H1 (cell line): ENCODE measurements at regions not wholly inside any gene's neighbourhood (a gene's known extent, or its start where the extent isn't known, plus 50 kb on each side); places are given as distances from the start of the nearest gene placed in this dataset.

Source experiments
- CTCF ChIA-PET: fragments of 300-600 bp; sonication (Branson Sonifier 250); formaldehyde crosslinking; loops from one replicate; lab custom pipeline; 2021; ENCODE audit not compliant: partially characterized antibody; lab: Charles Lee
- POLR2A ChIA-PET: fragments of 300-600 bp; sonication (Branson Sonifier 250); formaldehyde crosslinking; loops from one replicate; lab custom pipeline; 2021; ENCODE audit warnings: inconsistent platforms; ENCODE audit not compliant: partially characterized antibody; lab: Charles Lee
- DNase-seq, 2 experiments: peaks; one replicate each; pipeline versions ENCODE4 v3.0.0 to v3.0.0-alpha.2; 2010 to 2022; ENCODE audit warnings: low spot score in 2 of 2, low read depth in 1 of 2, mixed read lengths in 1 of 2
- FAIRE-seq: peaks from 2 replicates; lab custom pipeline; 2011; peaks lifted over from hg19 to GRCh38; lab: Jason Lieb, UNC
- H2AFZ ChIP-seq: 2 replicates; pipeline ENCODE4 v1.8.1; 2012; ENCODE audit warnings: low read length, inconsistent platforms
- H2AK5ac ChIP-seq: 2 replicates; pipeline ENCODE4 v1.6.1; 2013; ENCODE audit warnings: low read depth, low read length
- H2BK120ac ChIP-seq: replicated peaks from 2 replicates; pipeline ENCODE3; 2013; ENCODE audit warnings: low read depth, low read length, inconsistent platforms
- H2BK12ac ChIP-seq: 2 replicates; pipeline ENCODE4 v1.6.1; 2013; ENCODE audit warnings: low read depth, low read length
- H2BK15ac ChIP-seq: 2 replicates; pipeline ENCODE4 v1.6.1; 2013; ENCODE audit warnings: low read length
- H2BK20ac ChIP-seq: 2 replicates; pipeline ENCODE4 v1.6.1; 2013; ENCODE audit warnings: low read length
- H2BK5ac ChIP-seq: 2 replicates; pipeline ENCODE4 v1.6.1; 2013; ENCODE audit warnings: low read depth, low read length
- H3K14ac ChIP-seq: 2 replicates; pipeline ENCODE4 v1.6.1; 2013; ENCODE audit warnings: inconsistent platforms; ENCODE audit not compliant: insufficient read length
- H3K18ac ChIP-seq: 2 replicates; pipeline ENCODE4 v1.6.1; 2013; ENCODE audit warnings: low read length; ENCODE audit errors: extremely low read depth
- H3K23ac ChIP-seq: 2 replicates; pipeline ENCODE4 v1.6.1; 2013; ENCODE audit warnings: inconsistent platforms; ENCODE audit not compliant: insufficient read length
- H3K23me2 ChIP-seq: 2 replicates; pipeline ENCODE4 v1.6.1; 2013; ENCODE audit warnings: low read depth, low read length
- H3K27ac ChIP-seq: 2 replicates; pipeline ENCODE4 v1.6.1; 2011; ENCODE audit warnings: low read depth, low read length, inconsistent platforms
- H3K27me3 ChIP-seq, 4 experiments: replicated peaks in 1 of 4; 1 replicate in 1 of 4; 2 replicates in 3 of 4; pipeline versions ENCODE4 v1.6.1 to v1.8.1; 2011 to 2013; ENCODE audit warnings: low read length in 3 of 4, mild to moderate bottlenecking in 3 of 4, inconsistent platforms in 2 of 4, mixed read lengths in 2 of 4, moderate library complexity in 1 of 4; ENCODE audit not compliant: control insufficient read depth in 3 of 4, insufficient read depth in 3 of 4; ENCODE audit errors: extremely low read depth in 1 of 4
- H3K36me3 ChIP-seq, 4 experiments: 2 replicates each; pipeline versions ENCODE4 v1.6.1 to v1.8.1; 2011 to 2013; ENCODE audit warnings: mild to moderate bottlenecking in 4 of 4, low read length in 3 of 4, moderate library complexity in 2 of 4, control low read depth in 1 of 4, inconsistent platforms in 1 of 4; ENCODE audit not compliant: insufficient read depth in 4 of 4, control insufficient read depth in 2 of 4
- H3K4ac ChIP-seq: replicated peaks from 2 replicates; pipeline ENCODE3; 2013; ENCODE audit warnings: low read length, low read depth, mixed read lengths, inconsistent platforms; ENCODE audit not compliant: insufficient read length
- H3K4me1 ChIP-seq, 4 experiments: replicated peaks in 1 of 4; 1 replicate in 1 of 4; 2 replicates in 3 of 4; pipeline versions ENCODE4 v1.6.1 to v1.8.1; 2011 to 2013; ENCODE audit warnings: low read length in 3 of 4, inconsistent platforms in 2 of 4, mixed read lengths in 1 of 4; ENCODE audit not compliant: insufficient read depth in 4 of 4, control insufficient read depth in 3 of 4
- H3K4me2 ChIP-seq, 2 experiments: 2 replicates each; pipeline versions ENCODE4 v1.6.1 to v1.8.1; 2011 to 2013; ENCODE audit warnings: low read depth in 2 of 2, low read length in 2 of 2, control low read depth in 1 of 2, inconsistent platforms in 1 of 2, mild to moderate bottlenecking in 1 of 2; ENCODE audit not compliant: insufficient read depth in 1 of 2
- H3K4me3 ChIP-seq, 4 experiments: fragments of 200-600, 300-600 bp in 1 of 4; sonication (generic), shearing (Covaris generic), sonication (Bioruptor Twin) in 1 of 4; 2 replicates each; pipeline versions ENCODE4 v1.5.1 to v1.8.1; 2011 to 2016; ENCODE audit warnings: low read length in 4 of 4, low read depth in 3 of 4, control low read depth in 2 of 4, inconsistent platforms in 2 of 4, mild to moderate bottlenecking in 2 of 4, mixed read lengths in 1 of 4, moderate library complexity in 1 of 4; ENCODE audit not compliant: insufficient read depth in 2 of 4; ENCODE audit errors: extremely low read depth in 1 of 4
- H3K56ac ChIP-seq: replicated peaks from 2 replicates; pipeline ENCODE3; 2013; ENCODE audit warnings: low read depth, mild to moderate bottlenecking, mixed read lengths, low read length, inconsistent platforms; ENCODE audit not compliant: insufficient read length
- H3K79me1 ChIP-seq: 2 replicates; pipeline ENCODE4 v1.6.1; 2013; ENCODE audit warnings: low read depth, low read length, control low read depth
- H3K79me2 ChIP-seq, 2 experiments: 2 replicates each; pipeline versions ENCODE4 v1.6.1 to v1.8.1; 2012 to 2013; ENCODE audit warnings: low read length in 2 of 2, mild to moderate bottlenecking in 2 of 2, inconsistent platforms in 1 of 2; ENCODE audit not compliant: insufficient read depth in 2 of 2, control insufficient read depth in 1 of 2
- H3K9ac ChIP-seq, 4 experiments: replicated peaks in 1 of 4; 1 replicate in 1 of 4; 2 replicates in 3 of 4; pipeline versions ENCODE4 v1.6.1 to v1.8.1; 2011 to 2013; ENCODE audit warnings: low read depth in 3 of 4, low read length in 3 of 4, control low read depth in 2 of 4, mild to moderate bottlenecking in 2 of 4, moderate library complexity in 2 of 4, inconsistent platforms in 1 of 4; ENCODE audit errors: extremely low read depth in 1 of 4
- H3K9me3 ChIP-seq, 2 experiments: 2 replicates each; pipeline versions ENCODE4 v1.6.1 to v1.8.1; 2012 to 2013; ENCODE audit warnings: mild to moderate bottlenecking in 2 of 2, moderate library complexity in 2 of 2, control low read depth in 1 of 2, inconsistent platforms in 1 of 2, low read depth in 1 of 2, low read length in 1 of 2, mixed read lengths in 1 of 2; ENCODE audit not compliant: insufficient read depth in 2 of 2
- H4K20me1 ChIP-seq, 2 experiments: replicated peaks in 1 of 2; 2 replicates each; pipeline versions ENCODE3 to v1.8.1; 2011 to 2013; ENCODE audit warnings: inconsistent platforms in 2 of 2, low read length in 2 of 2, mild to moderate bottlenecking in 1 of 2; ENCODE audit not compliant: insufficient read depth in 2 of 2, control insufficient read depth in 1 of 2
- H4K5ac ChIP-seq: 2 replicates; pipeline ENCODE4 v1.6.1; 2013; ENCODE audit warnings: low read length, low read depth, mixed read lengths, inconsistent platforms; ENCODE audit not compliant: insufficient read length
- H4K8ac ChIP-seq: 2 replicates; pipeline ENCODE4 v1.8.0; 2013; ENCODE audit warnings: mild to moderate bottlenecking, moderate library complexity, low read length, inconsistent platforms; ENCODE audit not compliant: insufficient read depth; ENCODE audit errors: extremely low read depth
- H4K91ac ChIP-seq: replicated peaks from 2 replicates; pipeline ENCODE3; 2013; ENCODE audit warnings: low read length, mixed read lengths, inconsistent platforms; ENCODE audit not compliant: insufficient read length
- ATF2 ChIP-seq: IDR thresholded peaks from 2 replicates; pipeline ENCODE4 v1.6.1; 2012; ENCODE audit warnings: low read length, inconsistent platforms
- BCL11A ChIP-seq, 2 experiments: IDR thresholded peaks; one replicate each; pipeline ENCODE4 v1.6.1; 2011; ENCODE audit warnings: low read depth in 2 of 2, low read length in 2 of 2, mild to moderate bottlenecking in 2 of 2
- EP300 ChIP-seq, 2 experiments: IDR thresholded peaks; 1 replicate in 1 of 2; 2 replicates in 1 of 2; pipeline ENCODE4 v1.6.1; 2011 to 2012; ENCODE audit warnings: low read depth in 2 of 2, low read length in 2 of 2, mild to moderate bottlenecking in 2 of 2, borderline replicate concordance in 1 of 2, inconsistent platforms in 1 of 2, moderate library complexity in 1 of 2
- EZH2 ChIP-seq: fragments of 200-600 bp; sonication (generic); IDR thresholded peaks from 2 replicates; pipeline ENCODE4 v1.7.1; 2012; ENCODE audit warnings: low read depth, mild to moderate bottlenecking, moderate library complexity, low read length, inconsistent platforms; ENCODE audit not compliant: severe bottlenecking
- JUND ChIP-seq: IDR thresholded peaks from 2 replicates; pipeline ENCODE4 v1.6.1; 2011; ENCODE audit warnings: mild to moderate bottlenecking, improper control_type of control experiment, low read length
- KDM5A ChIP-seq: fragments of 200-600 bp; IDR thresholded peaks from 2 replicates; pipeline ENCODE4 v1.7.1; 2012; ENCODE audit warnings: mild to moderate bottlenecking, low read length, inconsistent platforms, mixed read lengths
- MAX ChIP-seq: IDR thresholded peaks from 2 replicates; pipeline ENCODE4 v1.6.1; 2012; ENCODE audit warnings: inconsistent platforms
- SP1 ChIP-seq: IDR thresholded peaks from 2 replicates; pipeline ENCODE4 v1.6.1; 2011; ENCODE audit warnings: low read depth, low read length
- YY1 ChIP-seq: IDR thresholded peaks from 2 replicates; pipeline ENCODE4 v1.6.1; 2011; ENCODE audit warnings: low read depth, mild to moderate bottlenecking, low read length
- WGBS, 2 experiments: shearing (Covaris generic) in 1 of 2; methylation state at CpG; one replicate each; pipeline versions ENCODE4 v1.1.6 to v1.1.7; 2013 to 2015; ENCODE audit warnings: low lambda C conversion rate in 2 of 2, mixed read lengths in 2 of 2, inconsistent platforms in 1 of 2, low coverage in 1 of 2, missing lambda C conversion rate in 1 of 2; ENCODE audit not compliant: insufficient replicate concordance in 2 of 2, insufficient coverage in 1 of 2, insufficient read length in 1 of 2; ENCODE audit errors: extremely low coverage in 1 of 2, missing lambda C conversion rate in 1 of 2; 5-methylcytosine and 5-hydroxymethylcytosine counted together

- H4K20me1 ChIP-seq: no peaks in the 10 kb centered on the region
- POLR2A ChIA-PET: no interaction called here
- H3K27me3 ChIP-seq: no peaks in the 10 kb centered on the region
- H3K18ac ChIP-seq: no peak overlapping the region
- H2BK20ac ChIP-seq: no peak overlapping the region
- no peak for FAIRE-seq
- no peaks in the 10 kb centered on the region for H3K79me2 ChIP-seq
- H4K91ac ChIP-seq: no peak overlapping the region
- no peak for TF ChIP-seq MAX
- no peak for TF ChIP-seq JUND
- TF ChIP-seq ATF2: no peak
- no peak for TF ChIP-seq KDM5A
- no peak for TF ChIP-seq BCL11A (IDR thresholded peaks at IDR 0.05; ENCODE audit: low read depth in 2 of 2, low read length in 2 of 2)
- TF ChIP-seq YY1: no peak
- TF ChIP-seq SP1: no peak
- no peak for TF ChIP-seq EP300 (IDR thresholded peaks at IDR 0.05; ENCODE audit: borderline replicate concordance in 1 of 2, low read depth in 2 of 2, low read length in 2 of 2)
- TF ChIP-seq EZH2: no peak
- no peak overlapping the region for H2BK120ac ChIP-seq
- H2AFZ ChIP-seq: no peak overlapping the region
- DNase-seq: no peak
- H3K9me3 ChIP-seq: peaks cover 0 to 5% of the 10 kb centered on the region in 2 experiments; a peak in 1 of 4 replicates
- no peaks in the 10 kb centered on the region for H3K36me3 ChIP-seq
- H3K79me1 ChIP-seq: no peaks in the 10 kb centered on the region
- H3K56ac ChIP-seq: no peak overlapping the region
- H2BK5ac ChIP-seq: no peak overlapping the region
- no peak overlapping the region for H4K5ac ChIP-seq
- no peak overlapping the region for H2BK15ac ChIP-seq
- no peak overlapping the region for H3K9ac ChIP-seq
- H3K27ac ChIP-seq: no peak overlapping the region
- no peaks in the 10 kb centered on the region; a peak in 1 of 7 replicates for H3K4me1 ChIP-seq
- no peak overlapping the region for H3K23ac ChIP-seq
- no peak overlapping the region for H2BK12ac ChIP-seq
- no peak overlapping the region for H4K8ac ChIP-seq
- H3K4me2 ChIP-seq: no peak overlapping the region
- no peak overlapping the region for H3K4me3 ChIP-seq
- 100% methylated on average over 1 of the region's 1 CpG; no CpG with 5 or more reads in 1 of the 2 experiments for WGBS, 2 experiments
- H3K4ac ChIP-seq: no peak overlapping the region
- H3K23me2 ChIP-seq: no peaks in the 10 kb centered on the region; the same call in 1 of the 2 replicates
- CTCF ChIA-PET: interaction anchor here (1.3 kb wide), 1 partner anchor 25 kb away, joined by 3 read pairs; no protein-coding TSS in a partner anchor
- H2AK5ac ChIP-seq: no peak overlapping the region
- no peak overlapping the region for H3K14ac ChIP-seq
These were observed 214.7 kb upstream of the ZBTB20 start for GRCh38 chr3:115361806-115362205.
